ENCODE measurements at regions not wholly inside any gene's neighbourhood (a gene's known extent, or its start where the extent isn't known, plus 50 kb on each side); places are given as distances from the start of the nearest gene placed in this dataset.
"Not testable (repeated sequence)": the region's sequence is repeated elsewhere in the genome, so short reads cannot be mapped to it uniquely, and the experiment has no call there.

- Mint-ChIP-seq H3K27ac (no peak overlapping the region), H3K4me1 (peaks cover 34% of the 10 kb centered on the region), H3K9me3 (no peaks in the 10 kb centered on the region), H3K4me3 (peak overlapping the region; percentile 21 to 45), H3K27me3 (no peaks in the 10 kb centered on the region)
- ATAC-seq, result peak; percentile 39
- DNase-seq, result no peak
Observed at GRCh38 chr10:30750971-30751677, 121.6 kb upstream of the LYZL2 start.

DNA sequence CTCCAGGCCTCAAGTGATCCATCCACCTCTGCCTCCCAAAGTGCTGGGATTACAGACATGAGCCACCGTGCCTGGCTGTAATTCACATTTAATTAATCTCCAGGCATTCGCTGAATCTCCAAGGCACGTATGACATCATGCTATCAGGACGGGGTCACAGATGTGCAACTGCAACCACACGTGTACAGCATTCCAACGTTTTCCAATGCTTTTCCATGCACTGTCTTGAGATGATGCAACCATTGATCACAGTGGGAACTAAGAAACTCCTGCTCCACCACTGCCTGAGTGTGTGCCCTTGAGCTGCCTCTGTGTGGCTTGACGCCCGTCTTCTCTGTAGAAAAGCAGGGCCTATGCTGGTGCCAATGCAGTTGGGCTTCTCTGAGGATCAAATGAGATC is 119.8 kb upstream of the LYZL2 start:
- Mint-ChIP-seq H3K27me3 (no peaks in the 10 kb centered on the region), H3K4me1 (peaks cover 34% of the 10 kb centered on the region), H3K4me3 (no peak overlapping the region), H3K9me3 (no peaks in the 10 kb centered on the region), H3K27ac (no peak overlapping the region)
- no peak for ATAC-seq
- no peak for DNase-seq

GRCh38 chr10:30748152-30748973 is 118.8 kb upstream of the LYZL2 start:
- Mint-ChIP-seq H3K4me3 (no peak overlapping the region), H3K4me1 (peaks cover 34% of the 10 kb centered on the region)

GRCh38 chr10:30747633-30748032 is 118.1 kb upstream of the LYZL2 start:
- DNase-seq (no peak), ATAC-seq (no peak)
- Mint-ChIP-seq H3K4me1 (peaks cover 37% of the 10 kb centered on the region), H3K4me3 (no peak overlapping the region), H3K27me3 (no peaks in the 10 kb centered on the region), H3K27ac (no peak overlapping the region), H3K9me3 (no peaks in the 10 kb centered on the region)

More at GRCh38 chr10:30748152-30748973, 118.8 kb upstream of the LYZL2 start:
- peak overlapping the region; percentile 75 to 82 for H3K27ac Mint-ChIP-seq
- H3K9me3 Mint-ChIP-seq, result no peaks in the 10 kb centered on the region
- ATAC-seq (no peak), DNase-seq (no peak)
- H3K27me3 Mint-ChIP-seq, result no peaks in the 10 kb centered on the region

DNA sequence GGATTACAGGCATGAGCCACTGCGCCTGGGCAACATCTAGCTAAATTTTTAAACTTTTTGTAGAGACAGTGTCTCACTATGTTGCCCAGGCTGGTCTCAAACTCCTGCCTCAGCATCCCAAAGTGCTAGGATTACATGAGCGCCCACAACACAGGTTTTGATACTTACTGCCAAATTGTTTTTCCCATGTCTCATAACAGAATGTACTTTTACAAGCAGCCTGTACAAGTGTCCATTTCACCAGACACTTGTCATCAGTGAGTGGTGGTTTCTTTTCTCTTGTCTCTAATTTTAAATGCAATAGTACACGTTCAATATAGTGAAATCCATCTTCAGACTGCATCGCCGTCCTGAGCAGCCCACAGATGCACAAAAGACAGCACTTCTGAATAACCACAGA is 116.4 kb upstream of the LYZL2 start:
- Mint-ChIP-seq H3K4me1 (peaks cover 31% of the 10 kb centered on the region), H3K27ac (no peak overlapping the region), H3K4me3 (no peak overlapping the region), H3K27me3 (no peaks in the 10 kb centered on the region), H3K9me3 (no peaks in the 10 kb centered on the region)
- DNase-seq (no peak), ATAC-seq (no peak)

DNA sequence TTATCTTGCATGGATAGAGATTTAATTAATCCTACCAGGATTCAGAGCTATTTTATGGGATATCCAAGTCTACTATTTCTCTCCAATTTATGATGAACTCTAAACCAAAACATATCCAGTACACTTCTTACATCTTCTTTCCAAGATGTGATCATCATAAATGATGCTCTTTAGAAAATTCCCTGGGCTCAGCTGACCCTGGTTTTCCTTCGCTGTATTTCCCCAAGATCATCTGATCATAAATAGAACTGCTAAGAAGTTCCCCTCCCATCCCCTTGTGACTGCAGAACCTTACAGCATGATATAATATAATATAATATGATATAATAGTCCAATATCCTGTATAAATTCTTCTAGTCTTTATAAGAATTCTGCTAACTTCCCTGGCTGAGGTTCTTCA is 114.6 kb upstream of the LYZL2 start:
- Mint-ChIP-seq H3K4me3 (no peak overlapping the region), H3K27me3 (no peaks in the 10 kb centered on the region), H3K27ac (peak overlapping the region in 1 of 2 donors; percentile 55), H3K4me1 (peaks cover 21% of the 10 kb centered on the region), H3K9me3 (no peaks in the 10 kb centered on the region)
- ATAC-seq, result no peak
- DNase-seq, result no peak

GRCh38 chr10:30743586-30743985 is 114.0 kb upstream of the LYZL2 start:
- Mint-ChIP-seq H3K27ac (no peak overlapping the region), H3K27me3 (no peaks in the 10 kb centered on the region), H3K9me3 (no peaks in the 10 kb centered on the region), H3K4me3 (no peak overlapping the region), H3K4me1 (peaks cover 20% of the 10 kb centered on the region)
- no peak for ATAC-seq
- no peak for DNase-seq

GRCh38 chr10:30742471-30742870 is 112.9 kb upstream of the LYZL2 start:
- H3K4me1 Mint-ChIP-seq, result peaks cover 13% of the 10 kb centered on the region

GRCh38 chr10:30740774-30741173 is 111.2 kb upstream of the LYZL2 start:
- H3K27ac Mint-ChIP-seq, H3K4me3 Mint-ChIP-seq, DNase-seq, H3K27me3 Mint-ChIP-seq, H3K9me3 Mint-ChIP-seq, ATAC-seq: not testable (repeated sequence)
- peaks cover 21% of the 10 kb centered on the region for H3K4me1 Mint-ChIP-seq

More at GRCh38 chr10:30742471-30742870, 112.9 kb upstream of the LYZL2 start:
- DNase-seq (peak in 1 of 2 donors; percentile 11), ATAC-seq (peak; percentile 68)
- H3K27me3 Mint-ChIP-seq, result no peaks in the 10 kb centered on the region
- no peaks in the 10 kb centered on the region for H3K9me3 Mint-ChIP-seq
- H3K4me3 Mint-ChIP-seq, result peak overlapping the region in 1 of 2 donors; percentile 6
- H3K27ac Mint-ChIP-seq, result peak overlapping the region in 1 of 2 donors; percentile 13

DNA sequence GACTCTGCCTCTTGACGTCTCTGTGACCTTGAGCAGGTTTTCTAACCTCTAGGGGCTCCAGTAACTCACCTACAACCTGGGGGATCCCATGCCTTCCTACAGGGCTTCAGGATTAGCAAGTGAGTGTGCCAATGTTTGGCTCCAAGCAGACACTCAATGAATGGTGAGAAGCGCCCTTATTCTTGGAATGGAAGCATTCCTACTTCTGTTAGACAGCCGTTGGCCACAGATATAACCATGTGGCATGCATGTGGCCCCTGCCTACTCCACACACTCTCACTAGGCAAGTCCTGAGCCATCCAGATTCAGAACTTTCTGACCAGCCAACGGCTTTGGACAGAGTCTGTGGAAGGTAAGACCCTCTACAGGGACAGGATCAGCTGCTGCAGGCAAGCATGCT is 108.9 kb upstream of the LYZL2 start:
- H3K27ac Mint-ChIP-seq, result no peak overlapping the region
- ATAC-seq, result no peak
- H3K9me3 Mint-ChIP-seq, result no peaks in the 10 kb centered on the region
- H3K4me3 Mint-ChIP-seq, result no peak overlapping the region
- H3K4me1 Mint-ChIP-seq, result peaks cover 27% of the 10 kb centered on the region
- peaks cover 14% of the 10 kb centered on the region for H3K27me3 Mint-ChIP-seq
- DNase-seq, result no peak

GRCh38 chr10:30737931-30738391 is 108.4 kb upstream of the LYZL2 start:
- ATAC-seq, result no peak
- Mint-ChIP-seq H3K27ac (no peak overlapping the region), H3K4me1 (peaks cover 27% of the 10 kb centered on the region)

GRCh38 chr10:30736685-30737232 is 107.2 kb upstream of the LYZL2 start:
- ATAC-seq (peak; percentile 97), DNase-seq (peak; percentile 40 to 72)
- Mint-ChIP-seq H3K4me3 (peak overlapping the region; percentile 3 to 54), H3K9me3 (no peaks in the 10 kb centered on the region), H3K27ac (peak overlapping the region; percentile 91), H3K4me1 (peaks cover 17% of the 10 kb centered on the region), H3K27me3 (peaks cover 14% of the 10 kb centered on the region)

More at GRCh38 chr10:30737931-30738391, 108.4 kb upstream of the LYZL2 start:
- Mint-ChIP-seq H3K4me3 (no peak overlapping the region), H3K9me3 (no peaks in the 10 kb centered on the region), H3K27me3 (peaks cover 14% of the 10 kb centered on the region)
- DNase-seq, result no peak

- Mint-ChIP-seq H3K27me3 (peaks cover 14% of the 10 kb centered on the region), H3K27ac (peak overlapping the region in 1 of 2 donors; percentile 21), H3K4me1 (peaks cover 17% of the 10 kb centered on the region), H3K9me3 (no peaks in the 10 kb centered on the region), H3K4me3 (no peak overlapping the region)
- DNase-seq, result no peak
- ATAC-seq, result no peak
Observed at GRCh38 chr10:30734901-30735300, 105.3 kb upstream of the LYZL2 start.

GRCh38 chr10:30732671-30733070 is 103.1 kb upstream of the LYZL2 start:
- Mint-ChIP-seq H3K4me3 (no peak overlapping the region), H3K27me3 (peaks cover 14% of the 10 kb centered on the region), H3K4me1 (peaks cover 17% of the 10 kb centered on the region), H3K27ac (no peak overlapping the region), H3K9me3 (no peaks in the 10 kb centered on the region)
- ATAC-seq, result no peak
- DNase-seq, result no peak

DNA sequence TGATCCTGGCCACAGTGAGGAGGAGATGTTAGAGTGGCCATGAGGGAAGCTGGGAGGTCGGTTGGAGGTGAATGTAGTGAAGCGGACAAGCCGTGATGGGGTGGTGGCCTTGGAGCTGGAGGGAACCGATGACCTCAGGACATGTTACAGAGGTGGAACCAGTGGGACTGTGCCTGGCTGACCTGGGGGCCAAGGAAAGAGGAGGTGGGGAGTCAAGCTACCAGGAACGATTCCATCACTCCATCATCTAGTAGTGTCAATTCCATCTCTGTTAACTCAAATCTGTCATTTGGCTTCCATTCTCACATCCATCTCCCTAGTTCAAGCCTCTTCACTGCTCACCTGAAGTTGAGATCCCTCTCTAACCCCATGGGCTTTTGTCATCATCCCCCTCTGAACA is 102.4 kb upstream of the LYZL2 start:
- DNase-seq (no peak), ATAC-seq (no peak)
- Mint-ChIP-seq H3K27ac (peak overlapping the region in 1 of 2 donors; percentile 4), H3K9me3 (no peaks in the 10 kb centered on the region), H3K27me3 (peaks cover 14% of the 10 kb centered on the region), H3K4me1 (peaks cover 13% of the 10 kb centered on the region), H3K4me3 (no peak overlapping the region)

GRCh38 chr10:30730306-30730705 is 100.8 kb upstream of the LYZL2 start:
- Mint-ChIP-seq H3K27ac (no peak overlapping the region), H3K4me3 (no peak overlapping the region), H3K9me3 (no peaks in the 10 kb centered on the region), H3K4me1 (peaks cover 10% of the 10 kb centered on the region), H3K27me3 (peaks cover 14% of the 10 kb centered on the region)
- ATAC-seq, result no peak
- DNase-seq, result no peak
